T47D (cell line): ENCODE measurements at regions not wholly inside any gene's neighbourhood (a gene's known extent, or its start where the extent isn't known, plus 50 kb on each side); places are given as distances from the start of the nearest gene placed in this dataset.
"Not testable (repeated sequence)": the region's sequence is repeated elsewhere in the genome, so short reads cannot be mapped to it uniquely, and the experiment has no call there.

ENCODE experiments used
- DNase-seq, 2 experiments: peaks; one replicate each; pipeline versions ENCODE4 v3.0.0 to v3.0.0-alpha.2; 2011 to 2012; ENCODE audit warnings: low read depth in 1 of 2, low spot score in 1 of 2
- JUND ChIP-seq: IDR thresholded peaks from 2 replicates; pipeline ENCODE4 v1.6.1; 2012; ENCODE audit warnings: low read depth
- in situ Hi-C: cut with HindIII; loops from 2 replicates; pipeline ENCODE4 v1.10.0; 2016; ENCODE audit warnings: low sequenced_read_pairs, low pct_unique_long_range_greater_than_20kb

GRCh38 chr13:90618133-90618532 lies 729.4 kb upstream of the MIR17HG start:
- TF ChIP-seq JUND: no peak
- DNase-seq: peak in 1 of 2 experiments; percentile 5
- in situ Hi-C loops: no loop called here

GRCh38 chr13:90622541-90622940 lies 724.9 kb upstream of the MIR17HG start:
- no peak for TF ChIP-seq JUND
- in situ Hi-C loops: no loop called here
- DNase-seq: no peak

- no peak for TF ChIP-seq JUND
- no peak for DNase-seq
- in situ Hi-C loops: no loop called here
Observed at GRCh38 chr13:90623318-90624011, 724.0 kb upstream of the MIR17HG start.

- DNase-seq: no peak
- no peak for TF ChIP-seq JUND
- in situ Hi-C loops: no loop called here
Observed at GRCh38 chr13:90627813-90628212, 719.7 kb upstream of the MIR17HG start.

- TF ChIP-seq JUND: no peak
- in situ Hi-C loops: no loop called here
Observed at GRCh38 chr13:90628471-90628870, 719.0 kb upstream of the MIR17HG start.

GRCh38 chr13:90630716-90631115 lies 716.8 kb upstream of the MIR17HG start:
- in situ Hi-C loops: no loop called here
- no peak for TF ChIP-seq JUND
- no peak for DNase-seq

More at GRCh38 chr13:90628471-90628870, 719.0 kb upstream of the MIR17HG start:
- no peak for DNase-seq

GRCh38 chr13:90632184-90632583 lies 715.3 kb upstream of the MIR17HG start:
- no peak for TF ChIP-seq JUND
- in situ Hi-C loops: no loop called here
- DNase-seq: no peak

- in situ Hi-C loops: no loop called here
- no peak for TF ChIP-seq JUND
- no peak for DNase-seq
Observed at GRCh38 chr13:90633849-90634248, 713.6 kb upstream of the MIR17HG start.

GRCh38 chr13:90640976-90641375 lies 706.5 kb upstream of the MIR17HG start:
- in situ Hi-C loops: no loop called here
- DNase-seq: no peak
- TF ChIP-seq JUND: no peak

- no peak for DNase-seq
- TF ChIP-seq JUND: no peak
- in situ Hi-C loops: no loop called here
Observed at GRCh38 chr13:90641884-90642283, 705.6 kb upstream of the MIR17HG start.

- TF ChIP-seq JUND: no peak
- DNase-seq: no peak
- in situ Hi-C loops: no loop called here
Observed at GRCh38 chr13:90645582-90645981, 701.9 kb upstream of the MIR17HG start.

- in situ Hi-C loops: no loop called here
- TF ChIP-seq JUND: no peak
- DNase-seq: peak in 1 of 2 experiments; percentile 7
Observed at GRCh38 chr13:90648497-90648896, 699.0 kb upstream of the MIR17HG start.

- TF ChIP-seq JUND: no peak
- DNase-seq: no peak
- in situ Hi-C loops: no loop called here
Observed at GRCh38 chr13:90652036-90652435, 695.5 kb upstream of the MIR17HG start.

GRCh38 chr13:90654970-90655369 lies 692.5 kb upstream of the MIR17HG start:
- in situ Hi-C loops: no loop called here
- TF ChIP-seq JUND: no peak
- no peak for DNase-seq

- DNase-seq, in situ Hi-C loops: not testable (repeated sequence)
Observed at GRCh38 chr13:90664200-90664599, 683.3 kb upstream of the MIR17HG start.
